Chondrocyte (in vitro differentiated cells): ENCODE measurements at regions not wholly inside any gene's neighbourhood (a gene's known extent, or its start where the extent isn't known, plus 50 kb on each side); places are given as distances from the start of the nearest gene placed in this dataset.
"Not testable (repeated sequence)": the region's sequence is repeated elsewhere in the genome, so short reads cannot be mapped to it uniquely, and the experiment has no call there.

ENCODE experiments used
- DNase-seq: peaks from one replicate; pipeline ENCODE4 v3.0.0; 2021; ENCODE audit warnings: mixed read lengths, low spot score
- H3K27ac Mint-ChIP-seq: one replicate; pipeline ENCODE4 v1.8.0; 2021; ENCODE audit warnings: mild to moderate bottlenecking, moderate library complexity, mixed read lengths; ENCODE audit not compliant: unreplicated experiment
- H3K27me3 Mint-ChIP-seq: 2 replicates; pipeline ENCODE4 v1.8.0; 2021; ENCODE audit warnings: low read depth, mixed read lengths
- H3K36me3 Mint-ChIP-seq: 2 replicates; pipeline ENCODE4 v1.8.0; 2021; ENCODE audit warnings: low read depth, mixed read lengths
- H3K4me1 Mint-ChIP-seq: 2 replicates; pipeline ENCODE4 v1.8.0; 2021; ENCODE audit warnings: low read depth, mild to moderate bottlenecking, mixed read lengths
- H3K4me3 Mint-ChIP-seq: one replicate; pipeline ENCODE4 v1.8.0; 2021; ENCODE audit warnings: mild to moderate bottlenecking, moderate library complexity, mixed read lengths; ENCODE audit not compliant: unreplicated experiment
- H3K9me3 Mint-ChIP-seq: 2 replicates; pipeline ENCODE4 v1.8.0; 2021; ENCODE audit warnings: low read depth, mixed read lengths
- CTCF ChIP-seq: fragments of 200-600 bp; sonication (generic); IDR thresholded peaks from 2 replicates; pipeline ENCODE4 v1.5.0; 2021; ENCODE audit warnings: antibody characterized with exemption, mild to moderate bottlenecking, moderate library complexity

- no peak for DNase-seq
- H3K27me3 Mint-ChIP-seq = peaks cover 3% of the 10 kb centered on the region
- TF ChIP-seq CTCF = no peak
- no peak overlapping the region for H3K27ac Mint-ChIP-seq
- H3K9me3 Mint-ChIP-seq = peaks cover 19% of the 10 kb centered on the region
- no peaks in the 10 kb centered on the region for H3K36me3 Mint-ChIP-seq
- H3K4me3 Mint-ChIP-seq = no peak overlapping the region
- H3K4me1 Mint-ChIP-seq = no peaks in the 10 kb centered on the region
Measured at GRCh38 chr2:94602466-94602865, 268.8 kb upstream of the TEKT4 start.

GRCh38 chr2:94622113-94622618 lies 249.1 kb upstream of the TEKT4 start:
- H3K9me3 Mint-ChIP-seq = peaks cover 9% of the 10 kb centered on the region

GRCh38 chr2:94628953-94629352 lies 242.3 kb upstream of the TEKT4 start:
- H3K4me1 Mint-ChIP-seq, H3K36me3 Mint-ChIP-seq, H3K27ac Mint-ChIP-seq, H3K9me3 Mint-ChIP-seq, DNase-seq, H3K27me3 Mint-ChIP-seq, H3K4me3 Mint-ChIP-seq: not testable (repeated sequence)

More at GRCh38 chr2:94622113-94622618, 249.1 kb upstream of the TEKT4 start:
- H3K4me1 Mint-ChIP-seq = no peaks in the 10 kb centered on the region
- DNase-seq = no peak
- H3K27ac Mint-ChIP-seq = no peak overlapping the region
- H3K27me3 Mint-ChIP-seq = no peaks in the 10 kb centered on the region
- no peaks in the 10 kb centered on the region for H3K36me3 Mint-ChIP-seq
- no peak overlapping the region for H3K4me3 Mint-ChIP-seq
- TF ChIP-seq CTCF = no peak

GRCh38 chr2:94641397-94641796 lies 229.8 kb upstream of the TEKT4 start:
- H3K27ac Mint-ChIP-seq, H3K9me3 Mint-ChIP-seq, H3K4me1 Mint-ChIP-seq, DNase-seq, H3K36me3 Mint-ChIP-seq, H3K27me3 Mint-ChIP-seq, H3K4me3 Mint-ChIP-seq: not testable (repeated sequence)

GRCh38 chr2:94652131-94652530 lies 219.1 kb upstream of the TEKT4 start:
- H3K9me3 Mint-ChIP-seq, H3K27me3 Mint-ChIP-seq, H3K36me3 Mint-ChIP-seq: not testable (repeated sequence)

GRCh38 chr2:94669858-94670257 lies 201.4 kb upstream of the TEKT4 start:
- H3K36me3 Mint-ChIP-seq, H3K9me3 Mint-ChIP-seq, H3K27me3 Mint-ChIP-seq, H3K4me3 Mint-ChIP-seq, H3K27ac Mint-ChIP-seq, DNase-seq, H3K4me1 Mint-ChIP-seq: not testable (repeated sequence)

More at GRCh38 chr2:94652131-94652530, 219.1 kb upstream of the TEKT4 start:
- DNase-seq, H3K4me3 Mint-ChIP-seq, H3K27ac Mint-ChIP-seq, H3K4me1 Mint-ChIP-seq: not testable (repeated sequence)

GRCh38 chr2:94694236-94694635 lies 177.0 kb upstream of the TEKT4 start:
- not testable (repeated sequence) for H3K9me3 Mint-ChIP-seq, H3K36me3 Mint-ChIP-seq, H3K4me1 Mint-ChIP-seq, H3K4me3 Mint-ChIP-seq, H3K27me3 Mint-ChIP-seq, H3K27ac Mint-ChIP-seq, DNase-seq

- not testable (repeated sequence) for H3K4me3 Mint-ChIP-seq, H3K27ac Mint-ChIP-seq, H3K27me3 Mint-ChIP-seq, DNase-seq, H3K4me1 Mint-ChIP-seq, H3K36me3 Mint-ChIP-seq
- H3K9me3 Mint-ChIP-seq = peaks cover 15% of the 10 kb centered on the region
Measured at GRCh38 chr2:94708982-94709381, 162.2 kb upstream of the TEKT4 start.
